Lower leg skin (tissue), 3 donors: ENCODE measurements at regions not wholly inside any gene's neighbourhood (a gene's known extent, or its start where the extent isn't known, plus 50 kb on each side); places are given as distances from the start of the nearest gene placed in this dataset.

ENCODE experiments used
- CTCF ChIP-seq, 3 donors: fragments of 450-650 bp; IDR thresholded peaks; one replicate each; pipeline ENCODE4 v1.5.1; 2016; ENCODE audit warnings: antibody characterized with exemption in 3 of 3, mild to moderate bottlenecking in 3 of 3, moderate library complexity in 2 of 3
- POLR2A ChIP-seq, 2 donors: fragments of 450-650 bp; IDR thresholded peaks; one replicate each; pipeline ENCODE4 v1.6.1; 2016 to 2017; ENCODE audit warnings: antibody characterized with exemption in 2 of 2, mild to moderate bottlenecking in 1 of 2, moderate library complexity in 1 of 2

GRCh38 chr6:48512390-48512789 lies 401.4 kb upstream of the PTCHD4 start:
- TF ChIP-seq CTCF (IDR thresholded peaks at IDR 0.05) (no peak), POLR2A (IDR thresholded peaks at IDR 0.05) (no peak)
